Right lobe of liver (tissue), 6 donors: ENCODE measurements at regions not wholly inside any gene's neighbourhood (a gene's known extent, or its start where the extent isn't known, plus 50 kb on each side); places are given as distances from the start of the nearest gene placed in this dataset.

Experiments used
- ATAC-seq, 4 donors: fragments of 200-7000 bp; cut with Tn5 transposase; one replicate each; pipeline ENCODE4 v1.9.1; 2020; ENCODE audit warnings: mild to moderate bottlenecking in 4 of 4, moderate library complexity in 4 of 4
- DNase-seq, 3 donors: peaks; one replicate each; pipeline ENCODE4 v3.0.0-alpha.2; 2020
- H3K27ac ChIP-seq, 3 donors: fragments of 200-600 bp; one replicate each; pipeline ENCODE4 v1.8.0; 2022
- H3K27me3 ChIP-seq, 2 donors: fragments of 200-600 bp; one replicate each; pipeline ENCODE4 v1.8.0; 2022
- H3K36me3 ChIP-seq, 4 donors: fragments of 200-600 bp; sonication (generic) in 1 of 4; one replicate each; pipeline versions ENCODE4 v1.5.1 to v1.8.0; 2017 to 2022; ENCODE audit warnings: control low read depth in 1 of 4
- H3K4me1 ChIP-seq, 4 donors: fragments of 200-600 bp; sonication (generic) in 1 of 4; one replicate each; pipeline versions ENCODE4 v1.5.1 to v1.8.0; 2017 to 2022; ENCODE audit warnings: control low read depth in 1 of 4
- H3K4me3 ChIP-seq, 3 donors: fragments of 200-600 bp; one replicate each; pipeline ENCODE4 v1.8.0; 2022
- H3K9me3 ChIP-seq, 4 donors: fragments of 200-600 bp; sonication (generic) in 1 of 4; one replicate each; pipeline versions ENCODE4 v1.5.1 to v1.8.0; 2017 to 2022; ENCODE audit warnings: control low read depth in 1 of 4
- CTCF ChIP-seq, 4 donors: fragments of 200-600 bp in 3 of 4; fragments of 450-650 bp in 1 of 4; IDR thresholded peaks; one replicate each; pipeline versions ENCODE4 v1.5.1 to v1.8.0; 2016 to 2022; ENCODE audit warnings: antibody characterized with exemption in 4 of 4, mild to moderate bottlenecking in 2 of 4
- POLR2A ChIP-seq: fragments of 450-650 bp; IDR thresholded peaks from one replicate; pipeline ENCODE4 v1.6.1; 2017; ENCODE audit warnings: antibody characterized with exemption, mild to moderate bottlenecking
- WGBS: methylation state at CpG from one replicate; pipeline ENCODE4 v1.1.6; 2018; ENCODE audit warnings: low coverage, low lambda C conversion rate; ENCODE audit not compliant: insufficient coverage; ENCODE audit errors: missing lambda C conversion rate; 5-methylcytosine and 5-hydroxymethylcytosine counted together
- intact Hi-C, 2 donors: fragments of 100-400 bp; cut with DNase I; formaldehyde crosslinking; loops; one replicate each; pipeline versions ENCODE4 v1.11.2 to v1.14.1; 2022
- donor health status: DM: no; HTN: yes; CAD: no.
- donor health status: DM: no; HTN: no; CAD: no.
- donor health status: DM: no; HTN: no; CAD: no.
- donor health status: DM: no; HTN: yes; CAD: no.
- donor health status: DM: no; HTN: yes; CAD: no.

GRCh38 chr2:58918141-58918540 is 677.0 kb upstream of the FANCL start:
- no peak for TF ChIP-seq CTCF (IDR thresholded peaks at IDR 0.05)
- TF ChIP-seq POLR2A, result no peak
- DNase-seq (no peak), ATAC-seq (no peak)
- intact Hi-C loops, result no loop called here
- Histone ChIP-seq H3K9me3 (no peaks in the 10 kb centered on the region), H3K4me3 (no peak overlapping the region), H3K36me3 (no peaks in the 10 kb centered on the region), H3K4me1 (no peaks in the 10 kb centered on the region), H3K27ac (no peak overlapping the region), H3K27me3 (no peaks in the 10 kb centered on the region)
- WGBS, result 66% methylated on average over 2 of the region's 2 CpGs

GRCh38 chr2:58917596-58917995 is 676.5 kb upstream of the FANCL start:
- Histone ChIP-seq H3K27me3 (no peaks in the 10 kb centered on the region), H3K27ac (no peak overlapping the region), H3K4me3 (no peak overlapping the region), H3K4me1 (no peaks in the 10 kb centered on the region), H3K9me3 (no peaks in the 10 kb centered on the region), H3K36me3 (no peaks in the 10 kb centered on the region)
- intact Hi-C loops, result no loop called here
- 91% methylated on average over 6 of the region's 6 CpGs for WGBS
- no peak for TF ChIP-seq POLR2A
- TF ChIP-seq CTCF (IDR thresholded peaks at IDR 0.05), result no peak
- no peak for ATAC-seq
- no peak for DNase-seq

GRCh38 chr2:58916063-58916462 is 674.9 kb upstream of the FANCL start:
- intact Hi-C loops, result no loop called here
- 68% methylated on average over 3 of the region's 3 CpGs for WGBS

GRCh38 chr2:58914733-58915505 is 673.8 kb upstream of the FANCL start:
- 73% methylated on average over 6 of the region's 6 CpGs for WGBS
- intact Hi-C loops, result no loop called here
- no peak for TF ChIP-seq POLR2A
- TF ChIP-seq CTCF (IDR thresholded peaks at IDR 0.05), result no peak
- no peak for ATAC-seq
- Histone ChIP-seq H3K27me3 (no peaks in the 10 kb centered on the region), H3K4me1 (no peaks in the 10 kb centered on the region), H3K36me3 (no peaks in the 10 kb centered on the region), H3K4me3 (no peak overlapping the region), H3K27ac (no peak overlapping the region), H3K9me3 (no peaks in the 10 kb centered on the region)
- no peak for DNase-seq

More at GRCh38 chr2:58916063-58916462, 674.9 kb upstream of the FANCL start:
- H3K4me3 ChIP-seq, result no peak overlapping the region
- H3K27me3 ChIP-seq, result no peaks in the 10 kb centered on the region
- TF ChIP-seq POLR2A, result no peak
- TF ChIP-seq CTCF (IDR thresholded peaks at IDR 0.05), result no peak
- no peaks in the 10 kb centered on the region for H3K4me1 ChIP-seq
- no peak for DNase-seq
- no peak overlapping the region for H3K27ac ChIP-seq
- ATAC-seq, result no peak
- H3K9me3 ChIP-seq, result no peaks in the 10 kb centered on the region
- H3K36me3 ChIP-seq, result no peaks in the 10 kb centered on the region
